SK-N-SH (cell line): ENCODE measurements at regions not wholly inside any gene's neighbourhood (a gene's known extent, or its start where the extent isn't known, plus 50 kb on each side); places are given as distances from the start of the nearest gene placed in this dataset.

Experiments
- CTCF ChIA-PET: fragments of 300-600, 350-600 bp; formaldehyde crosslinking; extraction: SDS; loops from one replicate; lab custom pipeline; 2021; lab: Yijun Ruan, JAX
- POLR2A ChIA-PET: fragments of 350-600 bp; sonication (Branson Sonifier 250); formaldehyde crosslinking; extraction: SDS; loops from one replicate; lab custom pipeline; 2020; ENCODE audit warnings: antibody characterized with exemption, inconsistent platforms; lab: Yijun Ruan, JAX
- DNase-seq: peaks from one replicate; pipeline ENCODE4 v3.0.0; 2012
- H2AFZ ChIP-seq: fragments of 200-600 bp; sonication (generic); 2 replicates; pipeline ENCODE4 v1.8.1; 2016; ENCODE audit warnings: antibody characterized with exemption, mild to moderate bottlenecking, low read depth
- H3F3A ChIP-seq: fragments of 200-600 bp; sonication (generic); replicated peaks from 2 replicates; pipeline ENCODE3; 2016; ENCODE audit warnings: antibody characterized with exemption, mild to moderate bottlenecking; ENCODE audit not compliant: insufficient read depth
- H3K27ac ChIP-seq, 2 experiments: fragments of 200-500 bp in 1 of 2; fragments of 200-600 bp in 1 of 2; sonication (Bioruptor generic) in 1 of 2; sonication (generic), shearing (Covaris generic) in 1 of 2; 2 replicates each; pipeline versions ENCODE4 v1.5.1 to v1.6.1; 2014 to 2016; ENCODE audit warnings: low read depth in 2 of 2, inconsistent platforms in 1 of 2, low read length in 1 of 2, mild to moderate bottlenecking in 1 of 2, mixed read lengths in 1 of 2
- H3K27me3 ChIP-seq: fragments of 200-600 bp; sonication (generic), shearing (Covaris generic); 2 replicates; pipeline ENCODE4 v1.6.1; 2016; ENCODE audit warnings: mixed run types; ENCODE audit not compliant: insufficient read depth
- H3K36me3 ChIP-seq, 2 experiments: fragments of 200-500 bp in 1 of 2; fragments of 200-600 bp in 1 of 2; sonication (Bioruptor generic) in 1 of 2; sonication (generic) in 1 of 2; replicated peaks in 1 of 2; 2 replicates each; pipeline versions ENCODE3 to v1.5.1; 2014 to 2016; ENCODE audit warnings: low read length in 1 of 2, mild to moderate bottlenecking in 1 of 2; ENCODE audit not compliant: insufficient read depth in 2 of 2, control insufficient read depth in 1 of 2
- H3K4me1 ChIP-seq, 2 experiments: fragments of 200-500 bp in 1 of 2; fragments of 200-600 bp in 1 of 2; sonication (Bioruptor generic) in 1 of 2; sonication (generic), shearing (Covaris generic) in 1 of 2; 2 replicates each; pipeline versions ENCODE4 v1.5.1 to v1.6.1; 2014 to 2016; ENCODE audit warnings: low read depth in 1 of 2, low read length in 1 of 2, mixed run types in 1 of 2; ENCODE audit not compliant: insufficient read depth in 2 of 2, control insufficient read depth in 1 of 2
- H3K4me2 ChIP-seq: fragments of 200-600 bp; sonication (generic), shearing (Covaris generic); 2 replicates; pipeline ENCODE4 v1.6.1; 2017; ENCODE audit warnings: mixed run types
- H3K4me3 ChIP-seq, 2 experiments: fragments of 200-500 bp in 1 of 2; fragments of 200-600 bp in 1 of 2; sonication (Bioruptor generic) in 1 of 2; sonication (generic), shearing (Covaris generic) in 1 of 2; 2 replicates each; pipeline versions ENCODE4 v1.5.1 to v1.8.1; 2014 to 2016; ENCODE audit warnings: low read depth in 2 of 2, inconsistent platforms in 1 of 2, low read length in 1 of 2, mild to moderate bottlenecking in 1 of 2, mixed read lengths in 1 of 2, moderate library complexity in 1 of 2
- H3K79me2 ChIP-seq: fragments of 200-600 bp; sonication (generic); 2 replicates; pipeline ENCODE4 v1.8.1; 2017; ENCODE audit warnings: mild to moderate bottlenecking; ENCODE audit not compliant: insufficient read depth
- H3K9ac ChIP-seq: fragments of 200-600 bp; sonication (generic); 2 replicates; pipeline ENCODE4 v1.6.1; 2017; ENCODE audit warnings: mixed run types
- H3K9me2 ChIP-seq: fragments of 200-600 bp; sonication (generic); 2 replicates; pipeline ENCODE4 v1.6.1; 2017; ENCODE audit warnings: mixed run types
- H3K9me3 ChIP-seq: fragments of 200-600 bp; sonication (generic); 2 replicates; pipeline ENCODE4 v1.6.1; 2017; ENCODE audit warnings: mixed run types, mild to moderate bottlenecking, moderate library complexity
- H4K20me1 ChIP-seq: fragments of 200-600 bp; sonication (generic); 2 replicates; pipeline ENCODE4 v1.6.1; 2017; ENCODE audit warnings: mild to moderate bottlenecking, mixed run types; ENCODE audit not compliant: insufficient read depth
- EZH2phosphoT487 ChIP-seq: fragments of 200-600 bp; sonication (generic); IDR thresholded peaks from 2 replicates; pipeline ENCODE4 v1.6.1; 2017; ENCODE audit warnings: low read depth, mixed run types, mild to moderate bottlenecking, antibody characterized with exemption, moderate library complexity, borderline replicate concordance
- FOSL2 ChIP-seq: IDR thresholded peaks from 2 replicates; pipeline ENCODE4 v1.4.0; 2012; ENCODE audit warnings: low read depth, mild to moderate bottlenecking, moderate library complexity, borderline replicate concordance
- FOXJ3 ChIP-seq: sonication (generic); formaldehyde crosslinking; IDR thresholded peaks from 2 replicates; pipeline ENCODE4 v1.5.1; 2020; ENCODE audit warnings: mild to moderate bottlenecking, missing genetic modification reagents
- GABPA ChIP-seq: IDR thresholded peaks from 2 replicates; pipeline ENCODE4 v1.4.0; 2012; ENCODE audit warnings: low read depth, mild to moderate bottlenecking
- MXI1 ChIP-seq: IDR thresholded peaks from 2 replicates; pipeline ENCODE4 v1.6.1; 2012; ENCODE audit warnings: mild to moderate bottlenecking, low read depth, low read length, improper control_type of control experiment
- POLR2AphosphoS5 ChIP-seq: IDR thresholded peaks from 2 replicates; pipeline ENCODE4 v1.6.1; 2012; ENCODE audit warnings: low read depth, low read length
- RAD21 ChIP-seq: IDR thresholded peaks from 2 replicates; pipeline ENCODE4 v1.6.1; 2012; ENCODE audit warnings: mild to moderate bottlenecking, low read length
- RCOR1 ChIP-seq: fragments of 150-350 bp; IDR thresholded peaks from 2 replicates; pipeline ENCODE4 v1.6.1; 2017; ENCODE audit warnings: antibody characterized with exemption, low read length
- RFX5 ChIP-seq: IDR thresholded peaks from 2 replicates; pipeline ENCODE4 v1.6.1; 2012; ENCODE audit warnings: mild to moderate bottlenecking, improper control_type of control experiment, low read length
- SIN3A ChIP-seq: IDR thresholded peaks from 2 replicates; pipeline ENCODE4 v1.6.1; 2012; ENCODE audit warnings: low read depth, mild to moderate bottlenecking, low read length, moderate library complexity, borderline replicate concordance
- SMC3 ChIP-seq: IDR thresholded peaks from 2 replicates; pipeline ENCODE4 v1.6.1; 2012; ENCODE audit warnings: low read depth, low read length, improper control_type of control experiment
- TEAD4 ChIP-seq: IDR thresholded peaks from 2 replicates; pipeline ENCODE4 v1.4.0; 2012; ENCODE audit warnings: mild to moderate bottlenecking, borderline replicate concordance; ENCODE audit not compliant: insufficient read depth
- WGBS: methylation state at CpG from one replicate; pipeline ENCODE4 v1.1.6; 2017; ENCODE audit warnings: low lambda C conversion rate; 5-methylcytosine and 5-hydroxymethylcytosine counted together
- TF ChIP-seq, protein P1 (sequence below): IDR thresholded peaks from 2 replicates; pipeline ENCODE4 v1.6.1; 2012; ENCODE audit warnings: mild to moderate bottlenecking, low read depth, low read length, moderate library complexity
- TF ChIP-seq, protein P2 (sequence below): IDR thresholded peaks from 2 replicates; pipeline ENCODE4 v1.4.0; 2012; ENCODE audit warnings: low read depth, borderline replicate concordance
- TF ChIP-seq, protein P3 (sequence below): IDR thresholded peaks from 2 replicates; pipeline ENCODE4; 2012
- TF ChIP-seq, protein P4 (sequence below): fragments of 150-350 bp; IDR thresholded peaks from 2 replicates; pipeline ENCODE4 v1.6.1; 2017; ENCODE audit warnings: antibody characterized with exemption, low read length, low read depth, borderline replicate concordance
- TF ChIP-seq, protein P5 (sequence below): fragments of 150-350 bp; IDR thresholded peaks from 2 replicates; pipeline ENCODE4 v1.6.1; 2016; ENCODE audit warnings: mild to moderate bottlenecking, low read depth, low read length

DNA sequence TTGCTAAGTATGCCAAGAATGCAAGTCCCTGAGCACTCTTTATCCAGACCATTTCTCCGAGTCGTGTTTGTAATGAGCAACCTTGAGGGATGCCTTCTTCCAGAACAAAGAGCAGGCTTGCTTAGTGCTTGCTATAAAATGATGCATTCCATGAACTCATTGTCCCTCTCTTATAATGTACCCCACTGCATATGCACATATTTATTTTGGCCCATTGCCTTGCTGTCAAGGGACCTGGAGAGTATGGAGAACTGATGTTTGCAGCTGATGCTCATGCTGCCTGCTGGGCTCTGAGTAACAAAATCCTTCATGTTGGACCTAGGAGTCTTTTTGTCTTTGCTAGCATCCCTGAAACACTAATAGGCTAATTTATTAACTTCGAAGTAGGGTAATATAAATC, 97.8 kb upstream of the AADACL2 start:
- CTCF ChIA-PET, result no interaction called here

DNA sequence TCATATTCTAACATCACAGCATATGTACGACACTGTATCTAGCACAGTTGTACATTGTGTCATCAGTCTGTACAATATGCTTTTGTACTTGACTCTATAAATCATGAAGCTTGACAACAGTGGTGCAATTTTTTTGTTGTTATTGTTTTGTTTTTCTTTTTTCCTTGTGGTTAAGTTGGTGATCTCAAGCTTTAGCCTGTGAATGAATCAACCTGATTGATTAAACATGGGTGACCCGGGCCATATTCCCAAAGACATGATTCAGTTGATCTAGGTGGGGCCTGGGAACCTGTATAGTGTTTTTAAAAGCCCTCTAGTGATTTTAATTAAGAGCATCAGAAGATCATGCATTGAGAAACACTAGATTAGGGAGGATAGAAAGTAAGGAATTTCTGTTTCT, 101.8 kb upstream of the AADACL2 start:
- H3K9me2 ChIP-seq, result no peaks in the 10 kb centered on the region
- no peaks in the 10 kb centered on the region for H3K36me3 ChIP-seq
- POLR2A ChIA-PET, result no interaction called here
- H3K9ac ChIP-seq, result no peak overlapping the region
- no peaks in the 10 kb centered on the region; the same call in 1 of the 2 replicates for H3K79me2 ChIP-seq
- no peaks in the 10 kb centered on the region for H3K9me3 ChIP-seq
- H3K4me2 ChIP-seq, result no peak overlapping the region
- no peak for TF ChIP-seq GABPA
- TF ChIP-seq SMC3, result no peak
- TF ChIP-seq, protein P1, sequence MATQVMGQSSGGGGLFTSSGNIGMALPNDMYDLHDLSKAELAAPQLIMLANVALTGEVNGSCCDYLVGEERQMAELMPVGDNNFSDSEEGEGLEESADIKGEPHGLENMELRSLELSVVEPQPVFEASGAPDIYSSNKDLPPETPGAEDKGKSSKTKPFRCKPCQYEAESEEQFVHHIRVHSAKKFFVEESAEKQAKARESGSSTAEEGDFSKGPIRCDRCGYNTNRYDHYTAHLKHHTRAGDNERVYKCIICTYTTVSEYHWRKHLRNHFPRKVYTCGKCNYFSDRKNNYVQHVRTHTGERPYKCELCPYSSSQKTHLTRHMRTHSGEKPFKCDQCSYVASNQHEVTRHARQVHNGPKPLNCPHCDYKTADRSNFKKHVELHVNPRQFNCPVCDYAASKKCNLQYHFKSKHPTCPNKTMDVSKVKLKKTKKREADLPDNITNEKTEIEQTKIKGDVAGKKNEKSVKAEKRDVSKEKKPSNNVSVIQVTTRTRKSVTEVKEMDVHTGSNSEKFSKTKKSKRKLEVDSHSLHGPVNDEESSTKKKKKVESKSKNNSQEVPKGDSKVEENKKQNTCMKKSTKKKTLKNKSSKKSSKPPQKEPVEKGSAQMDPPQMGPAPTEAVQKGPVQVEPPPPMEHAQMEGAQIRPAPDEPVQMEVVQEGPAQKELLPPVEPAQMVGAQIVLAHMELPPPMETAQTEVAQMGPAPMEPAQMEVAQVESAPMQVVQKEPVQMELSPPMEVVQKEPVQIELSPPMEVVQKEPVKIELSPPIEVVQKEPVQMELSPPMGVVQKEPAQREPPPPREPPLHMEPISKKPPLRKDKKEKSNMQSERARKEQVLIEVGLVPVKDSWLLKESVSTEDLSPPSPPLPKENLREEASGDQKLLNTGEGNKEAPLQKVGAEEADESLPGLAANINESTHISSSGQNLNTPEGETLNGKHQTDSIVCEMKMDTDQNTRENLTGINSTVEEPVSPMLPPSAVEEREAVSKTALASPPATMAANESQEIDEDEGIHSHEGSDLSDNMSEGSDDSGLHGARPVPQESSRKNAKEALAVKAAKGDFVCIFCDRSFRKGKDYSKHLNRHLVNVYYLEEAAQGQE, result no peak
- TF ChIP-seq FOSL2, result no peak
- TF ChIP-seq RAD21, result no peak
- no peak for TF ChIP-seq FOXJ3 (CRISPR knock-in tag)
- TF ChIP-seq EZH2phosphoT487, result no peak
- TF ChIP-seq TEAD4, result no peak
- no peak for TF ChIP-seq MXI1
- CTCF ChIA-PET, result no interaction called here
- H4K20me1 ChIP-seq, result no peaks in the 10 kb centered on the region
- 11% methylated on average over 2 of the region's 2 CpGs for WGBS
- H3F3A ChIP-seq, result no peaks in the 10 kb centered on the region
- no peak overlapping the region for H2AFZ ChIP-seq
- no peak overlapping the region for H3K4me3 ChIP-seq
- DNase-seq, result no peak
- no peaks in the 10 kb centered on the region for H3K27me3 ChIP-seq
- no peaks in the 10 kb centered on the region for H3K4me1 ChIP-seq
- H3K27ac ChIP-seq, result no peak overlapping the region

More for the DNA sequence above, 97.8 kb upstream of the AADACL2 start:
- Histone ChIP-seq H2AFZ (no peak overlapping the region), H4K20me1 (no peaks in the 10 kb centered on the region)
- TF ChIP-seq, protein P2, sequence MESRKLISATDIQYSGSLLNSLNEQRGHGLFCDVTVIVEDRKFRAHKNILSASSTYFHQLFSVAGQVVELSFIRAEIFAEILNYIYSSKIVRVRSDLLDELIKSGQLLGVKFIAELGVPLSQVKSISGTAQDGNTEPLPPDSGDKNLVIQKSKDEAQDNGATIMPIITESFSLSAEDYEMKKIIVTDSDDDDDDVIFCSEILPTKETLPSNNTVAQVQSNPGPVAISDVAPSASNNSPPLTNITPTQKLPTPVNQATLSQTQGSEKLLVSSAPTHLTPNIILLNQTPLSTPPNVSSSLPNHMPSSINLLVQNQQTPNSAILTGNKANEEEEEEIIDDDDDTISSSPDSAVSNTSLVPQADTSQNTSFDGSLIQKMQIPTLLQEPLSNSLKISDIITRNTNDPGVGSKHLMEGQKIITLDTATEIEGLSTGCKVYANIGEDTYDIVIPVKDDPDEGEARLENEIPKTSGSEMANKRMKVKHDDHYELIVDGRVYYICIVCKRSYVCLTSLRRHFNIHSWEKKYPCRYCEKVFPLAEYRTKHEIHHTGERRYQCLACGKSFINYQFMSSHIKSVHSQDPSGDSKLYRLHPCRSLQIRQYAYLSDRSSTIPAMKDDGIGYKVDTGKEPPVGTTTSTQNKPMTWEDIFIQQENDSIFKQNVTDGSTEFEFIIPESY, result no peak
- no peak for TF ChIP-seq FOXJ3 (CRISPR knock-in tag)
- no peak for TF ChIP-seq RAD21
- TF ChIP-seq, protein P3, sequence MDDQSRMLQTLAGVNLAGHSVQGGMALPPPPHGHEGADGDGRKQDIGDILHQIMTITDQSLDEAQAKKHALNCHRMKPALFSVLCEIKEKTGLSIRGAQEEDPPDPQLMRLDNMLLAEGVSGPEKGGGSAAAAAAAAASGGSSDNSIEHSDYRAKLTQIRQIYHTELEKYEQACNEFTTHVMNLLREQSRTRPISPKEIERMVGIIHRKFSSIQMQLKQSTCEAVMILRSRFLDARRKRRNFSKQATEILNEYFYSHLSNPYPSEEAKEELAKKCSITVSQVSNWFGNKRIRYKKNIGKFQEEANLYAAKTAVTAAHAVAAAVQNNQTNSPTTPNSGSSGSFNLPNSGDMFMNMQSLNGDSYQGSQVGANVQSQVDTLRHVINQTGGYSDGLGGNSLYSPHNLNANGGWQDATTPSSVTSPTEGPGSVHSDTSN, result no peak
- TF ChIP-seq POLR2AphosphoS5, result no peak
- TF ChIP-seq TEAD4, result no peak
- no peak for TF ChIP-seq EZH2phosphoT487
- TF ChIP-seq MXI1, result no peak
- TF ChIP-seq RCOR1, result no peak
- no peak for TF ChIP-seq SMC3
- no peak for TF ChIP-seq SIN3A
- TF ChIP-seq RFX5, result no peak
- TF ChIP-seq, protein P4, sequence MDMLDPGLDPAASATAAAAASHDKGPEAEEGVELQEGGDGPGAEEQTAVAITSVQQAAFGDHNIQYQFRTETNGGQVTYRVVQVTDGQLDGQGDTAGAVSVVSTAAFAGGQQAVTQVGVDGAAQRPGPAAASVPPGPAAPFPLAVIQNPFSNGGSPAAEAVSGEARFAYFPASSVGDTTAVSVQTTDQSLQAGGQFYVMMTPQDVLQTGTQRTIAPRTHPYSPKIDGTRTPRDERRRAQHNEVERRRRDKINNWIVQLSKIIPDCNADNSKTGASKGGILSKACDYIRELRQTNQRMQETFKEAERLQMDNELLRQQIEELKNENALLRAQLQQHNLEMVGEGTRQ, result no peak
- TF ChIP-seq, protein P5, sequence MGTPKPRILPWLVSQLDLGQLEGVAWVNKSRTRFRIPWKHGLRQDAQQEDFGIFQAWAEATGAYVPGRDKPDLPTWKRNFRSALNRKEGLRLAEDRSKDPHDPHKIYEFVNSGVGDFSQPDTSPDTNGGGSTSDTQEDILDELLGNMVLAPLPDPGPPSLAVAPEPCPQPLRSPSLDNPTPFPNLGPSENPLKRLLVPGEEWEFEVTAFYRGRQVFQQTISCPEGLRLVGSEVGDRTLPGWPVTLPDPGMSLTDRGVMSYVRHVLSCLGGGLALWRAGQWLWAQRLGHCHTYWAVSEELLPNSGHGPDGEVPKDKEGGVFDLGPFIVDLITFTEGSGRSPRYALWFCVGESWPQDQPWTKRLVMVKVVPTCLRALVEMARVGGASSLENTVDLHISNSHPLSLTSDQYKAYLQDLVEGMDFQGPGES, result no peak
- TF ChIP-seq, all 33 proteins: peak for 0
- 20% methylated on average over 3 of the region's 3 CpGs for WGBS
- Histone ChIP-seq H3K9ac (no peak overlapping the region), H3K27ac (no peak overlapping the region), H3K4me2 (no peak overlapping the region), H3K9me3 (no peaks in the 10 kb centered on the region), H3K9me2 (no peaks in the 10 kb centered on the region), H3K27me3 (no peaks in the 10 kb centered on the region), H3K4me1 (no peaks in the 10 kb centered on the region), H3K4me3 (no peak overlapping the region), H3K36me3 (no peaks in the 10 kb centered on the region), H3F3A (no peaks in the 10 kb centered on the region), H3K79me2 (no peaks in the 10 kb centered on the region)
- no peak for DNase-seq
- POLR2A ChIA-PET, result no interaction called here
